ENCODE measurements at regions not wholly inside any gene's neighbourhood (a gene's known extent, or its start where the extent isn't known, plus 50 kb on each side); places are given as distances from the start of the nearest gene placed in this dataset.

- no peak for TF ChIP-seq RNF2 (conservative IDR thresholded peaks at IDR 0.05; ENCODE audit: low read depth)
- TF ChIP-seq CTCF (CRISPR knock-in tag; IDR thresholded peaks at IDR 0.05) = no peak
- no peak for TF ChIP-seq ZNF180 (CRISPR knock-in tag; IDR thresholded peaks at IDR 0.05; ENCODE audit: borderline replicate concordance, low read depth)
- no peak for TF ChIP-seq TCF7 (IDR thresholded peaks at IDR 0.05; ENCODE audit: low read depth)
- no peak for TF ChIP-seq ERF (CRISPR knock-in tag; IDR thresholded peaks at IDR 0.05)
These were observed 103.8 kb upstream of the OSR1 start for GRCh38 chr2:19462256-19462645.

Measured in HepG2 (cell line).